ENCODE measurements at regions not wholly inside any gene's neighbourhood (a gene's known extent, or its start where the extent isn't known, plus 50 kb on each side); places are given as distances from the start of the nearest gene placed in this dataset.

- TF ChIP-seq POLR2A (IDR thresholded peaks at IDR 0.05) (no peak), CTCF (IDR thresholded peaks at IDR 0.05) (no peak)
Measured at GRCh38 chr2:236997069-236997715, 88.5 kb upstream of the COPS8 start.
